Left cardiac atrium (tissue), 4 donors: ENCODE measurements at regions not wholly inside any gene's neighbourhood (a gene's known extent, or its start where the extent isn't known, plus 50 kb on each side); places are given as distances from the start of the nearest gene placed in this dataset.
"Not testable (repeated sequence)": the region's sequence is repeated elsewhere in the genome, so short reads cannot be mapped to it uniquely, and the experiment has no call there.

ENCODE experiments used
- ATAC-seq, 2 donors: fragments of 200-7000 bp; cut with Tn5 transposase; one replicate each; pipeline ENCODE4 v1.9.1; 2020; ENCODE audit warnings: mild to moderate bottlenecking in 2 of 2, moderate library complexity in 2 of 2
- DNase-seq: peaks from one replicate; pipeline ENCODE4 v3.0.0-alpha.2; 2020
- intact Hi-C, 2 donors: fragments of 100-400 bp; cut with DNase I; formaldehyde crosslinking; loops; one replicate each; pipeline versions ENCODE4 v1.14.1 to v1.15.1; 2022 to 2023
- donor health status: DM: no; HTN: yes; CAD: no.
- donor health status: DM: no; HTN: yes; CAD: no; lungs with severe emphysema.
- donor health status: DM: yes; HTN: yes; CAD: no.
- donor health status: Dilated cardiomyopathy.

DNA sequence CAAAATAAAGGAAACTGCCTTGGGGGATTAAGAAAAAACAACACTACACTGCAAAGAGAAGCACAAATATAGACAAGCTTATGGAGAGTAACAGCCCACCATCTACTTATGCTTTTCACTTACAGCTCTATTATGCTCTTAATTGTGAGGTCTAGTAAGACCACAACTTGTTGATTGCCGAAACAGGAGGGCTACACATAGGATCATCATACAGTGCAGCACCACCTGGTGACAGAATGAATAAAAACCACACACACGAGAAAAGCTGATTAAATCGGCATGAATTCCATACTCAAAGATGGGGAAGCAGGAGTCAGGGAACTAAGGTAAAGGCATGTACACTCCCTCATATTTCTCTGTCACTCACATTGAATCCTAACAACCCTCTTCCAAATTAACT, 259.2 kb downstream of the IKZF2 start:
- ATAC-seq (no peak), DNase-seq (no peak)
- intact Hi-C loops, result loop anchor here (5.0 to 10.0 kb wide), 2 partner anchors 115 to 117 kb away; no protein-coding TSS in a partner anchor

DNA sequence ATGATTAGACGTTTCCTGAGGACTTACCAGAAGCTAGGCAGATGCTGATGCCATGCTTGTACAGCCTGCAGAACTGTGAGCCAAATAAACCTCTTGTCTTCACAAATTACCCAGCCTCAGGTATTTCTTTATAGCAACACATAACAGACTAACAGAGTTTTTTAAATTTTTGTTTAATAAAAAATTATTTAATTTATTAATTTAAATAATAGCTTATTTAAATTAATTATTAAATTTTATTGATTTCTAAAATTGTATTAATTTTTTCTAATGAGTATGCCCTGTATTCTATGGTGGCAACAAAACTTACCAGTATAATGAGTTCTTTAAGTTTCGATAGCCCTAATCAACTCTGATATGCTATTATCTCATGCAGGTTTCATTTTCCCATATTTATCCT, 259.8 kb downstream of the IKZF2 start:
- no peak for DNase-seq
- ATAC-seq, result no peak
- intact Hi-C loops, result loop anchor here (5.0 to 10.0 kb wide), 2 partner anchors 114 to 117 kb away; no protein-coding TSS in a partner anchor

DNA sequence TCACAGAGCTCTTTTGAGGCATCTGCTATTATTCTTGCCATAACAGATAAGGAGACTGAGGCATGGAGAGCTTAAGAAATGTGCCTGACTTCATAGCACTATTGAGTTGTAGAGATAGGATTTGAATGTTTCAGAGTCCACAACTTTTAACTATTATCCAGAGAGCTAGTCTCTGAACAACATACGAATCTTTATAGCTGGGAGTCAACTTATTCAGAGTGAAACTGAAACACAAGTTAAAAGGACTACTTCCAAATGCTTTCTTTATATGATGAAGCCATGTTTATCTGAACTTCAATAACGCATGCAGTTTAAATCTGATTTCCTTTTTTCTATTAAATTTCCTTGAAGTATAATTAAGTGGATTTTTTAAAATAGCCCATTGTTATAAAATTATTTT, 268.8 kb downstream of the IKZF2 start:
- DNase-seq (no peak), ATAC-seq (no peak)
- intact Hi-C loops, result no loop called here

DNA sequence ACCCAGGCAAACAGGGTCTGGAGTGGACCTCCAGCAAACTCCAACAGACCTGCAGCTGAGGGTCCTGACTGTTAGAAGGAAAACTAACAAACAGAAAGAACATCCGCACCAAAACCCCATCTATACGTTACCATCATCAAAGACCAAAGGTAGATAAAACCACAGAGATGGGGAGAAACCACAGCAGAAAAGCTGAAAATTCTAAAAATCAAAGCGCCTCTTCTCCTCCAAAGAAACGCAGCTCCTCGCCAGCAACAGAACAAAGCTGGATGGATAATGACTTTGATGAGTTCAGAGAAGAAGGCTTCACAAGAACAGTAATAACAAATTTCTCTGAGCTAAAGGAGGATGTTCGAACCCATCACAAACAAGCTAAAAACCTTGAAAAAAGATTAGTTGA, 274.9 kb downstream of the IKZF2 start:
- not testable (repeated sequence) for ATAC-seq

DNA sequence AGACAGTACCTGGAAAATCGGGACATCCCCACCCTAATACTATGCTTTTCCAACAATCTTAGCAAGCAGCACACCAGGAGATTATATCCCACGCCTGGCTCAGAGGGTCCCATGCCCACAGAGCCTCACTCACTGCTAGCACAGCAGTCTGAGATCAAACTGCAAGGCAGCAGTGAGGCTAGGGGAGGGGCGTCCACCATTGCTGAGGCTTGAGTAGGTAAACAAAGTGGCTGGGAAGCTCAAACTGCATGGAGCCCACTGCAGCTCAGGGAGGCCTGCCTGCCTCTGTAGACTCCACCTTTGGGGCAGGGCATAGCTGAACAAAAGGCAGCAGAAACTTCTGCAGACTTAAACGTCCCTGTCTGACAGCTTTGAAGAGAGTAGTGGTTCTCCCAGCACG, 275.5 kb downstream of the IKZF2 start:
- DNase-seq, ATAC-seq, intact Hi-C loops: not testable (repeated sequence)

More for the DNA sequence above, 274.9 kb downstream of the IKZF2 start:
- intact Hi-C loops, DNase-seq: not testable (repeated sequence)

DNA sequence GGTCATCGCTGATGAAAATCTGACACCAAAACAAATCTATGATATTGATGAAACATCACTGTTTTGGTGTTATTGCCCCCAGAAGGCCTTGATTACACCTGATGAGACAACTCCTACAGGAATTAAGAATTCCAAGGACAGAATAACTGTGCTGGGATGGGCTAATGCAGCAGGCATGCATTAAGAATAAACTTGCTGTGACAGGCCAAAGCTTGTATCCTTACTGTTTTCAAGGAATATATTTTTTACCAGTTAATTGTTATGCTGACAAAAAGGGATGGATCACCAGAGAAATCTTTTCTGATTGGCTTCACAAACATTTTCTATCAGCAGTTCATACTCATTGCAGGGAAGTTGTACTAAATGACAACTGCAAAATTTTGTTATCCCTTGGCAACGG, 278.2 kb downstream of the IKZF2 start:
- DNase-seq (no peak), ATAC-seq (no peak)
- intact Hi-C loops, result no loop called here

DNA sequence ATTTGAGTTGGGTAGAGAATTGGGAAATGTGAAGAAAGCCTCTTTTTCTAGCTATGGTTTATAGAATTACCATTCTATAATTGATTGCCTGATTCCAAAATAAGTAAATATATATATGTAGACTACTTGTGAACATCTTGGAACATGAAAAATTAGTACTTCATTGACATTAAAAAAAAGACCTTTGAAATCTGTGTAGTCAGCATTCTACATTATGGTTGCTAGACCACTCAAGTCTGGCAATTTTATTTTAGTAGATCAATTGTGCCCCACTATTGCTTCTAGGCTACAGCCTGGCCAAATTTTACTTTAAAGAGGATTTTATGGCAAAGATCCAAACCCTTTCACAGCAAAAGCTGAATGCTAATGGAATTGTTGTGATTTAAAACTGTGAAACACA, 279.8 kb downstream of the IKZF2 start:
- intact Hi-C loops, result no loop called here
- no peak for ATAC-seq
- no peak for DNase-seq

DNA sequence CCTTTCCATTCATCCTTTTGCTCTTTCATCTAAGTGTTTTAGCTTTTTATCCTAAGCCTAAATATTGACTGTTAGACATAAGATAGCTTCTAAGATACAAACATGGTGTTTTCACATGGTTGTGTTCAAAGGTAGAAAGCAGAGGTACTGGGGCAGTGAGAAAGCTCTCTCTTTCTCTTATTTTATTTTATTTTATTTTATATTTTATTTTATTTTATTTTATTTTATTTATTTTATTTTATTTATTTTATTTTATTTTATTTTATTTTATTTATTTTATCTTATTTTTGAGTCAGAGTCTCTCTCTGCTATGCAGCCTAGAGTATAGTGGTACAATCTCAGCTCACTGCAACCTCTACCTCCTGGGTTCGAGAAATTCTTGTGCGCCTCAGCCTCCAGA, 287.2 kb downstream of the IKZF2 start:
- ATAC-seq (no peak), DNase-seq (no peak)
- intact Hi-C loops, result no loop called here

DNA sequence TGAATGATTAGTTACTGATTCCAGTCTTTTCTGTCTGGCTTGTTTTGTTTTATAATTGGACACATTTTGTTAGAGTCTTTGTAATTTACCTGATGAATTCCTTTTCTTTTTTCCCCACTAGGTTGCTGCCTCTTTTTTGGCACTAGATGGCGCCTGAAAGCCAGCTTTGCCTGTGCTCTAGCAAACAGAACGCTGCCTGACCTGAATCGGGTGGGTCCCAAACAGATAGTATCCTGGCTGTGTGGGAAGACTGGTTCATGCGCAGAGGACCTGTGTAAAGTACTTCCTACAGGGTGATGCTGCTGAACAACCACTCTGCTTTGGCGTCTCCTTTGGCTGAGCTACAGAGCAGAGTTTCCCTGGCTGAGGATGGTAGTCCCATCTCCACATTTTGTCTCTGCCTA, 288.2 kb downstream of the IKZF2 start:
- intact Hi-C loops, result no loop called here
- no peak for ATAC-seq
- no peak for DNase-seq

DNA sequence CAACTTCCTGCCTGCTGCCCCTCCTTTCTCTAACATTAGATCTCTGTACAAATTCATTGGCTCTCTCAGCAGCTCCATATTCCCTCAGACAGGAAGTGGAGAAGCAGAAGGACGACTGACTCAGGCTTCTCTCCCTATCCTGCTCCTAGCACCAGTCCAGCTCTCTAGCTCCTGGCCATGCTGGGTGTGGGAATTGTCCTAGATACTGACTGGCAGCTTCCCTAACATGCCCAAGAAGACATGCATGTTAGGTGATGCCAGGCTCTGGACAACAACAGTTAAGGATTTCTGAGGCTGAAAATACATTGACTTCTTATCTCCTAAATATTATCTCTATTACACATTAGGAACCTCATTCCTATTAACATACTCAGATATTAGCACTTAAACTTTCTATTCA, 292.9 kb downstream of the IKZF2 start:
- intact Hi-C loops, result no loop called here
- DNase-seq (no peak), ATAC-seq (no peak)

DNA sequence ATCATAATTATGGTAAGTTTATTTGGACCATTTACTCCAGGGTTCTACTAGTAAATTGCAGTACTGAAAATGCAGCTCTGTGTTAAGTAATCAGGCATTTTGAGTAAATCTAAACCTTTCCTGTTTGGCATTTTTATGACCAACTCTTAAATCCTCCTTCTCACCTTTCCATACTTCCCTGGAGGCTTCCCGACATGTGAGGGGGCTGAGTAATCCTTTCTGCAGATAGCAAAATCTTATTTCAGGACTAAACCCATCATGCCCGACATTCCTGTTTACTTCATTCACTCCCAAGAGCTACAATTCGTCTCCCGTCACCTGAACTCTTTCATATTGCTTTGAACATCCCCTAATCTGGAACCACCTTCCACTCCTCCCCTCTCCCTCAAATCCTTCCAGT, 296.6 kb downstream of the IKZF2 start:
- intact Hi-C loops, result no loop called here
- DNase-seq (no peak), ATAC-seq (no peak)

DNA sequence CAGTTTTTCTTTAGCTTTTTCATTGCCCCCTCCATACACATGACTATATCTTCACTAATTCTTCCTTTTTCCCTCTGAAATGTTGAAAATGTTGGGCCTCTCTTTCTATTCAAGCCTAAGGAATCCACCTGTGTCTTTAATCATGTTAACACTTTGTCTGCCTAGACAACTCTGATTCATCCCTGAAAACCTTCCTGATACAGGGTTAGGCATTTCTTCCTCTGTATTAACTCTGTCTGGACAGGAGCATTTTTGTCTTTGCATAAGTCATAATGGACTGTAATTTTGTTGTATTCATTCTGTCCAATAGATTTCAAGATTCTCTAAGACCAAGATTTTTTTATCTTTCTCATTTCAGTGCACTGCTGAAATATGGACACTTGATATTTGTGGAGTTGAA, 297.3 kb downstream of the IKZF2 start:
- DNase-seq, result no peak
- intact Hi-C loops, result no loop called here
- ATAC-seq, result no peak

DNA sequence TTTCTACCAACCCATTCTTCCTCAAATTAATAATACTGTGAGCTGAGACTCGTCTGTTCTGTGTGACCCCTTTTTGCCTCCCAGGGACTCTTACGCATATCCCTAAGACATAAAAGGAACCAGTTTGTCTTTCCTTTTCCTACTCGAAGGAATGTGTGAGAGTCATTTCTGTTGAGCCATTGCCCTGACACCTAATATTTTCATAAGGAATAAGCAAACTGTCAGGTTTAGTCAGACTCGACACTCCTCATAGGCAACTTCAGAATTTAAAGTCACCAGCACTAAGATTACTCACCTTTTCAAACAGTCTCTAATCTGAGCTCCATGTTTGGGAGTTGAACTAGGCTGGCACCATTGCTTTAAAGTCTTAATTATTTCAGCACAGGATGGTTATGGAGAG, 305.5 kb downstream of the IKZF2 start:
- intact Hi-C loops, result no loop called here
- DNase-seq (no peak), ATAC-seq (no peak)

DNA sequence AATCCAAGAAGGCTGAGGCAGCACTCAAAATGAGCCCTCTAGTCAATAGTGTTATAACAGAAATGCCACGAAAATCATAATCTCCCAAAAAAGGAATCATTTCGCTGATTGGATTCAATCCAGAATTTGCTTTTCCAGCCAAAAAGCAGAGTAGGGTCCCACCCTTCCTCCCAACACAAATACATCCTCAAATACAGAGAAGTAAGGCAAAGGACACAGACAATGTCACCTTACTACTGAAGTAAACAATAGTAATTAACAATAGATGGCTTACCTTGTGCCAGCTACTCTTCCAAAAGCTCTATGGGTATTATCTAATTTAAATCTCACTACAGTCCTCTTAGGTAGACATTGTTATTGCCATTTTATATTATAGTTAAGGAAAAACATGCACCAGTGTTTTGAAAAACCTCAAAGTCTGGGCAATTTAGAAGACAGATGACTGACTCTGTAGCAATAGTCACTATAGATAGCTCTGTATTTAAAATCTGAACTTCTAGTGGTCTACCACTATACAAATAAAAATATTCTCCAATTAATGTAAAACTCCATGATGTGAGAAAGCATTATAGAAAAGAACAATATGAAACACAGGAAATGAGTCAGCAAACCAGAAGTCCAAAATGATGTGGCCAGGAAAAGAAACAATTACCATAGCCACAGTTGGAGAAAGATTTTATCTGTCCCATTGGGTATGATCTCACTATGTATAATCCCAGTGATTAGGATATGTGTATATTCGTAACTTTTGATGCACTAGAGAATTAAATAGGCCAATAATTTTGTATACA, 305.0 kb upstream of the ERBB4 start:
- DNase-seq, result no peak
- ATAC-seq, result no peak
- intact Hi-C loops, result no loop called here

DNA sequence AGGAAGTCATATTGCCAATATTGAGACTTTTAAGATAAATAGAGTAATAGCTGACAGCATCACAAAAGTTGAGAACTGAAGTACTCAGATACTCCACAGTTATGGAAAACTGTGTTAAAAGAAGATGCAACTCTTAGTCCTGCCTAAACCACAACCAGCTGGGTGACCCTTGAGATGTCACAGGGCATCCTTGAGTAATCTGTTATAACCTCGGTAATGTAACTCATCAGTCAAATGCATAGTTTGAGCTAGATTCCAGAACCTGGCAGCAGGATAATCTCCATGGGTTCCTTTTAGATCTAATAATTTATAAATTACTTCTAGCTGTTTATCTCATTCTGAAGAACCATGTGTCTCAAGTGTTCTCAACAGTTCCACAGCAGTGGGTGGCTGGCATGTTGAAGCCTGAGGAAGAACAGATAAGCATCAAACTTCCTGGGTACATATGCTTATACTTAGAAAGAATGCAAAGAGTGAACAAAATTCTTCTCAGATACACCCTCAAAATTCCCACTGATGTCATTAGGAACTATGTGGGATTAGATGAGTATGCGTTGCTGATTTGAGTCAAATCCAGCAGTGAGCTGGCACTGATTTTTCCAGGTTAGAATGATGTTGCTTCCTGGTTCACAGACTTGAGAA, 304.1 kb upstream of the ERBB4 start:
- ATAC-seq (no peak), DNase-seq (no peak)
- intact Hi-C loops, result no loop called here

DNA sequence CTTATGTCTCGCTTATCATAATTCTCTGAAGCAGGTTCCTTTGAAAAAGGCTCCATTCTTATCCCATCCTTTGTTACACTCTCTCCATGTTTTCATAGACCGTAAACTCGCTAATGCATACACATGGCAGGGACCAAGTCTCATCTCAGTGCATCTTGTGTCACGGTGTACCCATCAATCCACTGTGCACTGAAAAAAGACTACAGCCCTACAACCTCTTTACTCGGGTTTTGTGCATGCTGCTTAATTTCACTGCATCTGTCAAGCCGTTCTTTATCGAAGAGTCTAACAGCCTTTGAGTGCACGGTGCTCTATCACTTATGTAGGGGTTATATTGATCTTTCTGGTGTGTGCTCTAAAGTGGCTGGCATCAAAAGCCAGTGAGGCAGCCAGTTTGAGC, 302.9 kb upstream of the ERBB4 start:
- DNase-seq (no peak), ATAC-seq (no peak)
- intact Hi-C loops, result no loop called here

DNA sequence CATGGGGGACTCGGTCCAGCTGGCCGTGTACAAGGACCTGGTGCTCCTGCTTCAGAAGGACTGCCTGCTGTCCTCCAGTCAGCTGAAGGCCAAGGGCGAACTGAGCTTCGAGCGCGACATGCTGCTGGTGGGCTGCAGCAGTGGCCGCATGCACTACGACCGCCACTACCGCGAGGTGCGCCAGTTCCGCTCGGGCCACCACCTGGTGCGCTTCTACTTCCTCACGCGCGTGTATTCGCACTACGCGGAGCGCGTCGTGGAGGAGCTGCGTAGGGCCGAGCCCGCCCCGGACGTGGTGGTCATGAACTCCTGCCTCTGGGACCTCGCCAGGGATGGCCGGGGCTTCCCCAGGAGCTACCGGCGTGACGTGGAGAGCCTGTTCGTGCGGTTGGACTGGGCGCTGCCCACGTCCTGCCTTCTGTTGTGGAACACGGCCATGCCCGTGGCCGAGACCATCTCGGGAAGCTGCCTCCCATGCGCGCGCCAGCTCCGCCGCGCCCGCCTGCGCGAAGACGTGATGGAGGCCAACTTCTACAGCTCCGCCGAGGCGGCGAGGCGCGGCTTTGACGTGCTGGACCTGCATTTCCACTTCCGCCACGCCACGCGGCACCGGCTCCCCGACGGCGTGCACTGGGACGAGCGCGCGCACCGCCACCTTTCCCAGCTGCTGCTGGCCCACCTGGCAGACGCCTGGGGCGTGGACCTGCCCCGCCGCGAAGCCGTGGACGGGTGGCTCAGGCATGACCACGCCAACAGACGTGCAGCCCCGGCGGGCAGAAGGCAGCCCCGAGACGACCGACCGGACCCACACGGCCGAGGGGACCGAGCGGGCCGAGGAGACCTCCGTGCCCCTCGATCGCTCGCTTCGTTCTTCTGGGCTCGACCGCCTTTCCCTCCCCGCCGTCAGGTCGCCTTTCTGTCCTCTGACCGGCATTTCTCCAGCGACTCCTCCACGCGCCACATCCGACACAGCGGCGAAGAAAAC, 293.9 kb upstream of the ERBB4 start:
- no peak for ATAC-seq

DNA sequence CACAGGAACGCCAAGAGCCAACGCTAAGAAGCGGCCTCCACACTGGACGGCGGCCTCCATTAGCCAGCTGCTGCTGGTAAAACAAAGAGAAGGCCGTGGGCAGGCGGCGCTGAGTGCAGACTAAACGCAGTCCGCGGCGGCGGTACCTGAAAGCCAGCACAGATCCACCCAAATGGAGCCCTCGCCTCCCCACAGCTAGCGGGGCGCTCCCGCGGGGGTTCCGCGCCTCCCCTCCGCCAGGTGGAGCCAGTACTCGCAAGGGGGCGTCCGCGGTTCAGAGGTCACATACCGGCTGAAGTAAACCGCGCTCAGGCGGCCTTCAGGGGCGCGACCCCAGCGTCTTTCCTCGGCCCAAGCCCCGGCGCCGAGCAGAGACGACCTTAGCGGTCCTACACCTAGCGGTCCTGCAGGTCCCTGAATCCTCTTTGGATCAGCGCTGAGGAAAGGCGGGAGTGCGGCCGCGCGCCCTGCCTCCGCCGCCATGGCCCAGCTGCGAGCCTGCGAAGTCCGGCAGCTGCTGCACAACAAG, 293.1 kb upstream of the ERBB4 start:
- ATAC-seq (no peak), DNase-seq (no peak)
- intact Hi-C loops, result no loop called here

More for the DNA sequence above, 293.9 kb upstream of the ERBB4 start:
- DNase-seq, result peak; percentile 18
- intact Hi-C loops, result no loop called here

DNA sequence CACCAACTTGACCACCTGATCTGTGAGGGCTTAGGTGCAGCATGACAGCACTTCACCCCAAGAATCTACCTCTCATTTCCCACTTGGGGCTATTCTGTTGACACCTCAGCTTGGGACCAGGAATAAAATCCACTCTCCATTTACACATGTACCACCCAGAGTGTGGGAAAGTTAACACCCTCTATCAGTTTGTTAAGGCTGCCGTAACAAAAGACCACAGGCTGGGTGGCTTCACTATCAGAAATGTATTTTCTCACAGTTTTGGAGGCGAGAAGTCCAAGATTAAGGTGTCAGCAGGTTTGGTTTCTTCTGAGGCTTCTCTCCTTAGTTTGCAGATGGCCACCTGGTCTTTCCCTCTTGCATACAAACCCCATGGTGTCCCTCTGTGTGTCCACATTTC, 277.7 kb upstream of the ERBB4 start:
- intact Hi-C loops, result no loop called here
- no peak for ATAC-seq
- DNase-seq, result no peak

DNA sequence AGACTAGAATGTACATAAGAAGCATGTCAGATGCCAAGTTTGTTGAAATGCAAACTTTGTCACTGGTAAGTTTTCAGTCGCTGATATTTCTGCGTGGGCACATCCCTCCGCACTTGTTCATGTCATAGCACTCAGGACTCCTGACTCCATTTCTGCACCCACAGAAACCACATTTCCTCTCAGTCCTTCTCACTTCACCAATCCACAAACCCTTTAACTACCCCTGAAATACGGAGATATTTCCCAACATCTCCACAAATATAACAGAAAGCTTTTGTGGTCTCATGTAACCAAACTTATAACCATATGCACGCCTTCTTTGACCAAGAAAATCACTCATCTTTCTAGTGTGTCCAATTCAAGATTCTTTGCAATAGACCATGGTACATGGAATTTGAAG, 276.9 kb upstream of the ERBB4 start:
- intact Hi-C loops, result no loop called here
- DNase-seq (no peak), ATAC-seq (no peak)
